GM12872 (cell line): ENCODE measurements at regions not wholly inside any gene's neighbourhood (a gene's known extent, or its start where the extent isn't known, plus 50 kb on each side); places are given as distances from the start of the nearest gene placed in this dataset.

Experiments used
- CTCF ChIP-seq: IDR thresholded peaks from 3 replicates; pipeline ENCODE4 v1.5.1; 2011; ENCODE audit warnings: low read depth, mild to moderate bottlenecking, low read length, moderate library complexity; ENCODE audit not compliant: insufficient read depth

GRCh38 chr4:30002341-30002740, 717.8 kb upstream of the PCDH7 start:
- TF ChIP-seq CTCF, result no peak

GRCh38 chr4:30005995-30006394, 714.2 kb upstream of the PCDH7 start:
- TF ChIP-seq CTCF, result no peak

GRCh38 chr4:30024526-30024925, 695.6 kb upstream of the PCDH7 start:
- TF ChIP-seq CTCF, result no peak

- TF ChIP-seq CTCF, result no peak
Measured at GRCh38 chr4:30028826-30029225, 691.3 kb upstream of the PCDH7 start.

- TF ChIP-seq CTCF, result no peak
Measured at GRCh38 chr4:30056016-30056766, 664.0 kb upstream of the PCDH7 start.

GRCh38 chr4:30068234-30068633, 651.9 kb upstream of the PCDH7 start:
- TF ChIP-seq CTCF, result no peak

- TF ChIP-seq CTCF, result no peak
Measured at GRCh38 chr4:30073011-30073710, 647.0 kb upstream of the PCDH7 start.
